Sigmoid colon (tissue), 4 donors: ENCODE measurements at regions not wholly inside any gene's neighbourhood (a gene's known extent, or its start where the extent isn't known, plus 50 kb on each side); places are given as distances from the start of the nearest gene placed in this dataset.

Source experiments
- CTCF ChIP-seq, 4 experiments: fragments of 450-650 bp in 3 of 4; fragments of 200-600 bp in 1 of 4; IDR thresholded peaks; one replicate each; pipeline ENCODE4 v1.5.1; 2016 to 2019; ENCODE audit warnings: antibody characterized with exemption in 4 of 4, mild to moderate bottlenecking in 3 of 4, moderate library complexity in 2 of 4
- POLR2AphosphoS5 ChIP-seq, 4 donors: sonication (generic); formaldehyde crosslinking; IDR thresholded peaks; one replicate each; pipeline ENCODE4 v1.6.1; 2017; ENCODE audit warnings: antibody characterized with exemption in 4 of 4

DNA sequence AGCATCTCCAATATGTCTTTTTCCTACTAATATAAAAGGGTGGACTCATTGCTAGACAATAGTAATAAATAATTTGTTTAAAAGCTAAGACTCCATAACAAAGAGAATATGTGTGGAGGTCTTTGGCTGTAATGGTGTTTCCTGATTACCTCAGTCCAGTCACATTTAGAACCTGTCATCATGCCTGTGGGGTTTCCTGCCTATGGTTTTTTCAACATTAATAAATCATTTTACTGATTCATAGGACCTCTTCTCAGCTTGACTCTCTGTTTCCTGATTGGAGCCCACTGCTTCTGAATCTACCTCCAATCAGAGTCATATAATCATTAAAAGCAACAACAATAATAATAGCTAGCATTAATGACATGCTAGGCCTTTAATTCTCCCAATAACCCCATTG is 52.4 kb upstream of the GNAI1 start:
- TF ChIP-seq CTCF (IDR thresholded peaks at IDR 0.05), result no peak
- no peak for TF ChIP-seq POLR2AphosphoS5 (IDR thresholded peaks at IDR 0.05)
